ENCODE measurements at regions not wholly inside any gene's neighbourhood (a gene's known extent, or its start where the extent isn't known, plus 50 kb on each side); places are given as distances from the start of the nearest gene placed in this dataset.

DNA sequence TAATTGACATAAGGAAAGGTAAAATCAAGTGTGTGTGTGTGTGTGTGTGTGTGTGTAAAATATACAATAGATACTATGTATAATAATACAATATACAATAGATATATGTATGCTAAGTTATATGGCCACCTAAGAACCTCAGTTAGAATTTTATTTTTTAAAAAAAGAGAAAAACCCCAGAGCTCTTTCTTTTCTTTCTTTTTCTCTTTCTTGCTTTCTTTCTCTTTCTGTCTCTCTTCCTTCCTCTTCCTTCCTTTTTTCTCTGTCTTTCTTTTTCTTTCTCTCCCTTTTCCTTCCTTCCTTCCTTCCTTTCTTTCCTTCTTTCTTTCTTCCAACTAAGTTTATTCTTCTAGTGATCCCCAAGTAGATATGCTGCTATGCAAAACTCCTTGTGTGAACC is 64.6 kb upstream of the FN1 start:
- Histone ChIP-seq H3K36me3 (ENCODE audit: low read depth) (no peaks in the 10 kb centered on the region), H3K4me1 (ENCODE audit: insufficient read depth, poor library complexity, severe bottlenecking) (peaks cover 16% of the 10 kb centered on the region), H3K27me3 (ENCODE audit: insufficient read depth, poor library complexity, severe bottlenecking) (no peaks in the 10 kb centered on the region), H3K4me3 (ENCODE audit: severe bottlenecking) (no peak overlapping the region), H3K9me3 (ENCODE audit: severe bottlenecking) (no peaks in the 10 kb centered on the region), H3K27ac (ENCODE audit: poor library complexity, severe bottlenecking) (no peak overlapping the region)
- no peak for ATAC-seq (ENCODE audit: low read depth)
- DNase-seq (ENCODE audit: low spot score), result no peak
- no peak for TF ChIP-seq CTCF (IDR thresholded peaks at IDR 0.05; ENCODE audit: poor library complexity, severe bottlenecking)

- no peak for TF ChIP-seq CTCF (IDR thresholded peaks at IDR 0.05; ENCODE audit: poor library complexity, severe bottlenecking)
- ATAC-seq (ENCODE audit: low read depth) (no peak), DNase-seq (ENCODE audit: low spot score) (no peak)
- no peaks in the 10 kb centered on the region for H3K27me3 ChIP-seq (ENCODE audit: insufficient read depth, poor library complexity, severe bottlenecking)
- no peak overlapping the region for H3K4me3 ChIP-seq (ENCODE audit: severe bottlenecking)
- no peaks in the 10 kb centered on the region for H3K36me3 ChIP-seq (ENCODE audit: low read depth)
- H3K9me3 ChIP-seq (ENCODE audit: severe bottlenecking), result no peaks in the 10 kb centered on the region
- H3K4me1 ChIP-seq (ENCODE audit: insufficient read depth, poor library complexity, severe bottlenecking), result peaks cover 13% of the 10 kb centered on the region
- H3K27ac ChIP-seq (ENCODE audit: poor library complexity, severe bottlenecking), result no peak overlapping the region
These were observed 63.5 kb upstream of the FN1 start for GRCh38 chr2:215499331-215499730.

DNA sequence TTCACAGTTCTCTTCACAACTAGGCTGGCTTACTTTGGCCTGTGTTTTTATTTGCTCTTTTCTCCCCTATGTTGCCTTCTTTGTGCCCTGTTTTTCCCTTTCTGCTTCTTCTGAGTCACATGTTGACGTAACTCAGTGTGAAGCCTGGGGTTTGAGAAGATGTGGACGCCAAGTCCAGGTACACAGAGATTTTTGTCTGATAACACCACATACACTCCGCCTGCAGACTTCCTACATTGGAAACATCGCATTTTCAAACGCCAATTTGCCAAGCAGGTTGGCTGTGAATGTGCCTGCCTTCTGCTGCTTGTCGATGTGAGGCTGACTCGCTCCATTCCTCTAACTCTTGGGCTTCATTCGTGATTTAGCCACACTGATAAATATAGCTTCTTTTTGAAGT is 62.6 kb upstream of the FN1 start:
- no peak for TF ChIP-seq CTCF (IDR thresholded peaks at IDR 0.05; ENCODE audit: poor library complexity, severe bottlenecking)
- Histone ChIP-seq H3K4me3 (ENCODE audit: severe bottlenecking) (no peak overlapping the region), H3K9me3 (ENCODE audit: severe bottlenecking) (no peaks in the 10 kb centered on the region), H3K36me3 (ENCODE audit: low read depth) (no peaks in the 10 kb centered on the region), H3K27me3 (ENCODE audit: insufficient read depth, poor library complexity, severe bottlenecking) (no peaks in the 10 kb centered on the region), H3K4me1 (ENCODE audit: insufficient read depth, poor library complexity, severe bottlenecking) (peaks cover 13% of the 10 kb centered on the region), H3K27ac (ENCODE audit: poor library complexity, severe bottlenecking) (peak overlapping the region; percentile 39)
- ATAC-seq (ENCODE audit: low read depth) (peak; percentile 55; the same call in 2 of the 3 replicates), DNase-seq (ENCODE audit: low spot score) (no peak)

DNA sequence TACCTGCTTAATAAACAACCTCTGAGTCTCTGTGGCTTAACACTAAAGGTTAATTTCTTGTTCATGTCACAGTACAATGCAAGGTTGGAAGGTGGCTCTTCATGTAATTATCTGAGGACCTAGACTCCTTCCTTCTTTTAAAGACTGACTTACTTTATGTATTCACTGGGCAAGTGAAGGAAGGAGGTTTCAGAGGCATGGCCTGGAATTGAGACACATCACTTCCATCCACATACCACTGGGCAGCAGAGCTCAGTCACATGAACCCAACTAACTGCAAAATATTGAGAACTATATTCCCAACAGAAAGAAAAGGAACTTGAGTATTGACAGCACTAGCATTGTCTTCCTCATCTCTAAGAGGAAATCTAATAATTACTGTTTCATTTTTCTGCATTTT is 57.5 kb upstream of the FN1 start:
- no peaks in the 10 kb centered on the region for H3K9me3 ChIP-seq (ENCODE audit: severe bottlenecking)
- no peak overlapping the region for H3K4me3 ChIP-seq (ENCODE audit: severe bottlenecking)
- DNase-seq (ENCODE audit: low spot score) (no peak), ATAC-seq (ENCODE audit: low read depth) (no peak)
- H3K4me1 ChIP-seq (ENCODE audit: insufficient read depth, poor library complexity, severe bottlenecking), result peaks cover 2% of the 10 kb centered on the region
- no peak overlapping the region for H3K27ac ChIP-seq (ENCODE audit: poor library complexity, severe bottlenecking)
- no peaks in the 10 kb centered on the region for H3K27me3 ChIP-seq (ENCODE audit: insufficient read depth, poor library complexity, severe bottlenecking)
- no peaks in the 10 kb centered on the region for H3K36me3 ChIP-seq (ENCODE audit: low read depth)
- no peak for TF ChIP-seq CTCF (IDR thresholded peaks at IDR 0.05; ENCODE audit: poor library complexity, severe bottlenecking)

DNA sequence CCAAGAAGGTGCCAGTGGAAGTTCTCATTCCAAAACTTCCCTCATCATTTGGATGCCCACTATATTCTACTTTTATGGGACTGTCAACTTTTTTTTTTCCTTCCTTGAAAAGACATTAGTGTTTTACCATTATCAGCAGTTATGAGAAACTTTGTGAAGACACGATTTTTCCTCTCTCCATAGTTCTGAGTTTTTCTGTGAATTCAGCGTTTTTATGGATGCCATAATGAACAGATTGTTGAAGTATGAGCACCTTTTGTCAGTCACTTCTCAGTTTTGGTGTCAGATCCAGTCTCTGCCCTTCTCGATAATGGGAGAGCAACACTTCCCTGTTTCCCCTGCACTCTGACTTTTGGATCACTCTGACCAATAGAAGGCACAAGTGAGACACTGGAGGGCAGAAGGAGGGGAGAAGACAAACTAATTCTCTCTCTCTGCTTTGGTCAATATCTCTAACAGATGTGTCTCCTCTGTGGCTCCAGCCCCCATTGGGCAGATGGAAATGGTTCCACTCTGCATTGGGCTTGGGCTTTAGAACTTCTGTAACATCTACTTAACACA is 53.5 kb upstream of the FN1 start:
- no peak for TF ChIP-seq CTCF (IDR thresholded peaks at IDR 0.05; ENCODE audit: poor library complexity, severe bottlenecking)
- no peak for ATAC-seq (ENCODE audit: low read depth)
- Histone ChIP-seq H3K36me3 (ENCODE audit: low read depth) (no peaks in the 10 kb centered on the region), H3K9me3 (ENCODE audit: severe bottlenecking) (no peaks in the 10 kb centered on the region), H3K27ac (ENCODE audit: poor library complexity, severe bottlenecking) (no peak overlapping the region), H3K4me3 (ENCODE audit: severe bottlenecking) (no peak overlapping the region), H3K27me3 (ENCODE audit: insufficient read depth, poor library complexity, severe bottlenecking) (no peaks in the 10 kb centered on the region), H3K4me1 (ENCODE audit: insufficient read depth, poor library complexity, severe bottlenecking) (peaks cover 13% of the 10 kb centered on the region)
- DNase-seq (ENCODE audit: low spot score), result no peak

All from RWPE2 (cell line).